Calu3 (cell line): ENCODE measurements at regions not wholly inside any gene's neighbourhood (a gene's known extent, or its start where the extent isn't known, plus 50 kb on each side); places are given as distances from the start of the nearest gene placed in this dataset.

Source experiments
- BruUV-seq: library from RNA; stranded (reverse); fragments of 400-500 nt; replicated peaks from 2 replicates; lab custom pipeline; 2021; lab: Mats Ljungman, UMichigan
- CTCF ChIA-PET: fragments of 300-600 bp; sonication (Branson Sonifier 250); formaldehyde crosslinking; loops from one replicate; lab custom pipeline; 2022; ENCODE audit warnings: antibody characterized with exemption; lab: Charles Lee
- DNase-seq: peaks from one replicate; pipeline ENCODE4 v3.0.0; 2022
- H3K27ac Mint-ChIP-seq: one replicate; pipeline ENCODE4 v1.8.0; 2022; ENCODE audit warnings: mixed read lengths; ENCODE audit not compliant: unreplicated experiment
- H3K27me3 Mint-ChIP-seq: one replicate; pipeline ENCODE4 v1.8.0; 2022; ENCODE audit warnings: mixed read lengths; ENCODE audit not compliant: unreplicated experiment
- H3K36me3 Mint-ChIP-seq: one replicate; pipeline ENCODE4 v1.8.0; 2022; ENCODE audit warnings: mild to moderate bottlenecking, moderate library complexity, mixed read lengths; ENCODE audit not compliant: insufficient read depth, unreplicated experiment
- H3K4me1 Mint-ChIP-seq: one replicate; pipeline ENCODE4 v1.8.0; 2022; ENCODE audit warnings: mild to moderate bottlenecking, low read depth, mixed read lengths; ENCODE audit not compliant: unreplicated experiment
- H3K4me3 Mint-ChIP-seq: one replicate; pipeline ENCODE4 v1.8.0; 2022; ENCODE audit warnings: mild to moderate bottlenecking, low read depth, moderate library complexity, mixed read lengths; ENCODE audit not compliant: unreplicated experiment
- H3K9me3 Mint-ChIP-seq: one replicate; pipeline ENCODE4 v1.8.0; 2022; ENCODE audit warnings: low read depth, mixed read lengths; ENCODE audit not compliant: unreplicated experiment
- CTCF ChIP-seq: fragments of 200-600 bp; IDR thresholded peaks from one replicate; pipeline ENCODE4 v1.8.0; 2022; ENCODE audit warnings: antibody characterized with exemption; ENCODE audit not compliant: unreplicated experiment
- intact Hi-C: fragments of 100-400 bp; cut with micrococcal nuclease; formaldehyde crosslinking; loops from one replicate; pipeline ENCODE4 v1.10.0; 2022; ENCODE audit not compliant: unreplicated experiment

- Mint-ChIP-seq H3K4me1 (no peaks in the 10 kb centered on the region), H3K36me3 (no peaks in the 10 kb centered on the region), H3K9me3 (no peaks in the 10 kb centered on the region), H3K27me3 (no peaks in the 10 kb centered on the region), H3K27ac (no peak overlapping the region), H3K4me3 (no peak overlapping the region)
- CTCF ChIA-PET, result no interaction called here
- no TSS peak for BruUV-seq
- intact Hi-C loops, result no loop called here
- TF ChIP-seq CTCF, result no peak
- no peak for DNase-seq
These were observed 592.9 kb downstream of the TFAP2B start for GRCh38 chr6:51411496-51412125.

- no peaks in the 10 kb centered on the region for H3K36me3 Mint-ChIP-seq
- CTCF ChIA-PET, result no interaction called here
- intact Hi-C loops, result no loop called here
- H3K27me3 Mint-ChIP-seq, result no peaks in the 10 kb centered on the region
- no peaks in the 10 kb centered on the region for H3K9me3 Mint-ChIP-seq
- H3K4me3 Mint-ChIP-seq, result no peak overlapping the region
- DNase-seq, result no peak
- no peak overlapping the region for H3K27ac Mint-ChIP-seq
- no peak for TF ChIP-seq CTCF
- H3K4me1 Mint-ChIP-seq, result no peaks in the 10 kb centered on the region
- BruUV-seq, result no TSS peak
These were observed 595.7 kb downstream of the TFAP2B start for GRCh38 chr6:51414361-51414760.

- H3K4me3 Mint-ChIP-seq, result no peak overlapping the region
- H3K36me3 Mint-ChIP-seq, result no peaks in the 10 kb centered on the region
- DNase-seq, result no peak
- intact Hi-C loops, result no loop called here
- TF ChIP-seq CTCF, result no peak
- no TSS peak for BruUV-seq
- H3K9me3 Mint-ChIP-seq, result no peaks in the 10 kb centered on the region
- no peak overlapping the region for H3K27ac Mint-ChIP-seq
- CTCF ChIA-PET, result no interaction called here
- H3K4me1 Mint-ChIP-seq, result no peaks in the 10 kb centered on the region
- H3K27me3 Mint-ChIP-seq, result no peaks in the 10 kb centered on the region
These were observed 596.8 kb downstream of the TFAP2B start for GRCh38 chr6:51415501-51415900.

- Mint-ChIP-seq H3K4me3 (no peak overlapping the region), H3K9me3 (no peaks in the 10 kb centered on the region), H3K4me1 (no peaks in the 10 kb centered on the region), H3K27ac (no peak overlapping the region), H3K27me3 (no peaks in the 10 kb centered on the region), H3K36me3 (no peaks in the 10 kb centered on the region)
- CTCF ChIA-PET, result no interaction called here
- BruUV-seq, result no TSS peak
- DNase-seq, result no peak
- intact Hi-C loops, result no loop called here
- TF ChIP-seq CTCF, result no peak
These were observed 610.5 kb downstream of the TFAP2B start for GRCh38 chr6:51429017-51429712.
